Hematopoietic multipotent progenitor cell treated with erythropoietin and hydrocortisone succinate and interleukin-3 and kit ligand, for 8 days (in vitro differentiated cells): ENCODE measurements at regions not wholly inside any gene's neighbourhood (a gene's known extent, or its start where the extent isn't known, plus 50 kb on each side); places are given as distances from the start of the nearest gene placed in this dataset.
"Not testable (repeated sequence)": the region's sequence is repeated elsewhere in the genome, so short reads cannot be mapped to it uniquely, and the experiment has no call there.

ENCODE experiments used
- DNase-seq: peaks from one replicate; pipeline ENCODE4 v3.0.0-alpha.2; 2015

DNA sequence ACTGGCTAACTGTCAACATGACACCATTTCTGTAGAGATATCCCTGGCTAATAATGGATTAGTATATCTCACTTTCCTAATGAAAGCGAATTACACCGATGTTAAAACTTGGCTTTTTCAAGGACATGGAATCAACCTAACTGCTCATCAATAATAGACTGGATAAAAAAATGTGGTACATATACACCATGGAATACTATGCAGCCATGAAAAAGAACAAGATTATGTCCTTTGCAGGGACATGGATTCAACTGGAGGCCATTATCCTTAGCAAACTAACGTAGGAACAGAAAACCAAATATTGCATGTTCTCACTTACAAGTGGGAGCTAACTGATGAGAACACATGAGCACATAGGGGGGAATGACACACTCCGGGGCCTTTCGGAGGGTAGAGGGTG is 62.6 kb downstream of the ZIC1 start:
- no peak for DNase-seq

GRCh38 chr3:147472846-147473245 is 63.7 kb downstream of the ZIC1 start:
- no peak for DNase-seq

GRCh38 chr3:147483145-147483544 is 74.0 kb downstream of the ZIC1 start:
- no peak for DNase-seq

DNA sequence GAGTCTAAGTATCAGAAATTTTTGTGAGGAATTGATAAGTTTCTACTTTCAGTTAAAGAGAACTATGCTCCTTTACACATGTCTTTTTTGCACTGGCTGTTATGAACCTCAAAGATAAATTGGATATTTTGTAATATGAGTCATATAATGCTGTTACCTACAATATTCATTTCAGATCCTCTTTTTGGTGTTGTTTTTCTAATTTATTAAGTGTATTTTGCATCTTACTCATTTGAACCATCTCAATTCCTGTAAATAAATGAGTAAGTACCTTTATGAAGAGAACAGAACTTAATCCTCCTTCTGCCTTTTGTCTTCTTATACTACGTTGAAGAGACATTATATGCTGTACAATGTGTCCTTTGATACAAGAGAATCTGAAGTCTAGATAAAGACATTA is 74.4 kb downstream of the ZIC1 start:
- DNase-seq, result no peak

GRCh38 chr3:147493065-147493464 is 83.9 kb downstream of the ZIC1 start:
- no peak for DNase-seq

GRCh38 chr3:147493666-147494065 is 84.5 kb downstream of the ZIC1 start:
- no peak for DNase-seq

DNA sequence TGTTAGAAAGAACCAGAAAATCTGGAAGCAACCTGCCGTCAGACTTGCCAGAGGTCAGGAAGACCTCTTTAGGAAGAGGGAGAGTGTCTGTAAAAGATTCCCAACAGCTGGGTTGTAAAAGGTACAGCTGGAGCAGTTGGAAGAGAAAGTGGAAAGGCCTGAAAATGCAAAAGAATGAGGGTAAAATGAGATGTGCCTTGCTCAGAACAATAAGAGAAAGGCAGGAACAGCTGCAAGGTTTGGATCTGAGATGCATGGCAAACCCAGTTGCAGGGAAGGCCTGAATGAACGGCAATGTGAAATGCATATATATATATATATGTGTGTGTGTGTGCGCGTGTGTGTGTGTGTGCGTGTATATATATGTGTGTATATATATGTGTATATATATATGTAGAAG is 88.1 kb downstream of the ZIC1 start:
- no peak for DNase-seq

GRCh38 chr3:147507638-147508286 is 98.6 kb downstream of the ZIC1 start:
- no peak for DNase-seq

DNA sequence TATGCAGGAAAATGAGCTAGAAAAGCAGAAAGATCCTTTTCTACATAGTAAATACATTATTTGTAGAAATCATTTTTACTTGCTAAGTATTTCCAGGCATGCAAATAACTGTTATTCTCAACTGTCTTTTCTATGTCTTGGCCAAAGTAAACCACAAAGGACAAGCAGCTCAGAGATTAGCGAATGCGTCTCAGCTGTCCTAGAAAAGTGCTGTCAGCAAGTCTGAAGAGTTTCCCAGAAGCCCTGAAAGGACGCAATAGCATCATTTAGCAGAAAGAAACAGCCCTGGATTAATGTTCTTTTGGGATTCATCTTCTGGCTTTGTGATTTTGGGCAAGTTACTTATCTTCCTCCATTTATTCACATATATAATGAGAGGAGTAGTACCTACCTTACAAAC is 100.3 kb downstream of the ZIC1 start:
- DNase-seq, result no peak

DNA sequence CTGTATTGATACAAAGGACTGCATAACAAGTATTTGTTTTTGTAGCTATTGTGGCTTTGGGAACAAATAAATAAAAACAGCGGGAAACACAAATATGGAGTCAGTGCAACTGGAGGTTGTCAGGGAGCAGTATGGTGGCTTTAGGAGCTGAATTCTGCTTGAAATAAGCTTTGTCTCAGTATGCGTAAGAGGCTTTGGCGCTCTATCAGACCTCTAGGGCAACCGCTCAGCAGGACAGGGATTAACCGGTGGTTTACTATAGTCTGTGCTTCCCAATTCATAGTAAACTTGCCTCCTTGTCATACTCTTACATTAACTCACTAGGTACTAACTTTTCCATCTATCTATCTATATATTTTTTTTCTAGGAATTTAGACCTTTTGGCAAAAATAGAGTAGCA is 104.6 kb downstream of the ZIC1 start:
- no peak for DNase-seq

DNA sequence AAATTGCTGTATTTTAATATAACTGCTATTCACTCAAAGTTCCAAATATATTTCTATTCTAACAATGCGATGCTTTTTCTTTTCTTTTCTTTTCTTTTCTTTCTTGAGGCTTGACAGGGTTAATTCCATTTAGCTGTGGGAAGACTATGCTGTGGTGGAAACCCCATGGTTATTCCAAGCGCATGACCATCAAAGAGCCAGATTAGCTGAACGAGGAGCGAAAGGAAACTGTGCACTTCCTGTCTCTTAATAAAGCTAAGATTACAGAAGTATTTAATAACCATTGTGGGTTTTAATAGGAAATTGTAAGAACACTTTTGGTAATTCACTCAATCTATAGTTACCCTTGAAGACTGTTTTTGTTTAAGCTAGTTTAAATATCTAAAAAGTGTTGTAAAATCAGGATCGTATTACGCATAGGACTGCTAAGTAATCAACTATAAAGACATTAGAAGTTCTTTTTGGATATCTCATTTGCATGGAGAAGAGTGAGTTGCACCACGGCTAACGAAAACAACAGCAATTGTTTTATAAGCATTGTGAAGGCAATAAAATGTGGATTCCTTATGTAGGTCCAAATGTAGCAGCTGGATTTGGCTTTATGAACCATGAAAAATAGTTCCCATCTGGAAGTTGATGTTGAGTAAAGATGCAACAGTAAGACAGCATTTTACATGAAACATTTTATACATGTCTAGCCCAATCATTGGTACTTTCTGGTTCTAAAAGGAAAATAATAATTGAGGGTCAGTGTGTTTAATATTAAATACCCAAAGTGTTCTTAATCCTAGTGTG is 105.4 kb downstream of the ZIC1 start:
- DNase-seq, result no peak

DNA sequence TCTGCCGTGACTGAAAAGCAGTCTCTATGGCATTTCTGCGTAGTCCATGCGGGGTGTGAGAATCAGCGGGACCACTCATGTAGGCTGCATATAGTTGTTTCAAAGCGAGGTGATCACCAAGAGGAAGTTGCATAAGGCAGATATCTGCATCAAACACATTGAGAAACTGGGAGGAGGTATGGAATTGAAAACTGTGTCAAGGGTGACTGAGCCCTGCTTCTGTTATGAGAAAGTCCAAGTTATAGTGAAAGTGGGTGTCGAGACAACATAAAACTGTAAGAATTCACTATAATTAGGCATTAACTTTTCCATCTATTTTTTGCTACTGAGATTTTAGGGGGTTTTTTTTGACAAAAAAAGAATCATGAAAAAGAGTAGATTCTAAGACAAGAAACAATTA is 109.3 kb downstream of the ZIC1 start:
- DNase-seq, result no peak

DNA sequence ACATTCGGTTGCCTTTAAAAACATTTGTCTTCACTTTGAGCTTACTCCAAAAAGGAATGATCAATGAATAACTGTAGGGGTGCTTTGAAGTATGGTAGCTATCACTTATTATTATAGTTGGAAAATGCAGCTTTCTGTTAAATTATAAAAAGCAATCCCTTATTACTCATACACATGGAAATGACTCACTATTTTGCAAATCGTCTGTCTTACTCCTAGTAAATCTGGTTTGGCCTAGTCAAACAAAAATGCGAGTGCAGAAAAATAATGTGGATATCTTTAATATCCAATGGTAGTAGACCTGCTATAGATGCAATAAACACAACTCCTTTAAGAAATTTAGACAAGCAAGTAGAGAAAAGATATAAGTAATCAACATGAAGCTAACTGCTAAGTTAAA is 112.5 kb downstream of the ZIC1 start:
- no peak for DNase-seq

DNA sequence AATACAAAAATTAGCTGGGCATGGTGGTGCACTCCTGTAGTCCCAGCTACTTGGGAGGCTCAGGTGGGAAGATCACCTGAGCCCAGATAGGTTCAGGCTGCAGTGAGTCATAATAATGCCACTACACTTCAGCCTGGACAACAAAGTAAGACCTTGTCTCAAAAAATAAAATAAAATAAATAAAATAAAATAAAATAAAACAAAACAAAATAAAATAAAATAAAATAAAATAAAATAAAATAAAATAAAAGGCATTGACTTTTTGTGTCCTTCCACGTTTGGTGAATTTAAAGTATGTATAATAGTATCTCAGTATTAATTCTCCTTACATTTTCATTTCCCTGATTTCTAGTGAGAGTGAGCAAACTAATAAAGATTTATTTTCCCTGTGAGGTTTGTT is 113.6 kb downstream of the ZIC1 start:
- DNase-seq, result not testable (repeated sequence)

GRCh38 chr3:147529551-147529950 is 120.4 kb downstream of the ZIC1 start:
- no peak for DNase-seq

DNA sequence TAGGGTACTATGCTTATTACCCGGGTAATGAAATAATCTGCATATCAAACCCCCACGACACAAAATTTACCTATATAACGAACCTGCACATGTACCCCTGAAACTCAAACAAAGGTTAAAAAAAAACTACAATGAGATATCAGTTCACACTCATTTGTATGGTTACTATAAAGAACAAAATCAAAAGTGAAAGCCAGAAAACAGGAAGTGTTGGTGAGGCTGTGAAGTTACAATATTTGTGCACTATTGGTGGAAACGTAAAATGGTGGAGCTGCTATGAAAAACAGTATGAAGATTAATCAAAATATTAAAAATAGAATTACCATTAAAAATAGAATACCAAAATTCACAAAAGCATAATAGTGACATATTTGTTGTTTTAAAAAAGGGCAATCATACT is 128.9 kb downstream of the ZIC1 start:
- DNase-seq, result no peak

- no peak for DNase-seq
These were observed 131.8 kb downstream of the ZIC1 start for GRCh38 chr3:147540921-147541320.

DNA sequence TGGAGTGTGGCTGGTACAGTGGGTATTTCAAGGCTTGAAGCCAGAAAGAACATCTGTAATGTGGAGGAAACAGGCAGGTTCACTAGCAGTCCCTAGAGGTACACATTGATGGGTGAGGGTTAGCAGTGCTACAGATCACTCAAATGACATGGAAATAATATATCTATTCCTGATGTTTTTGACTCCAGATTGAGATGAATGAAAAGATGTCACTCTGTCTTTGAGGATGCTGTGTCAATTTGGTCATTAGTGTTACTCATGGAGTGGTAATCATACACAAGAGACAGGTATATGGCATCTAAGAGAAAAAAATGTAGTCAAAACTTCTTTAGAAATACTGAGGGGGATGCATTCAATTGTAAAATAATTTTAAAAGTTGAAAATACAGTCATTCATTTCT is 135.1 kb downstream of the ZIC1 start:
- no peak for DNase-seq

DNA sequence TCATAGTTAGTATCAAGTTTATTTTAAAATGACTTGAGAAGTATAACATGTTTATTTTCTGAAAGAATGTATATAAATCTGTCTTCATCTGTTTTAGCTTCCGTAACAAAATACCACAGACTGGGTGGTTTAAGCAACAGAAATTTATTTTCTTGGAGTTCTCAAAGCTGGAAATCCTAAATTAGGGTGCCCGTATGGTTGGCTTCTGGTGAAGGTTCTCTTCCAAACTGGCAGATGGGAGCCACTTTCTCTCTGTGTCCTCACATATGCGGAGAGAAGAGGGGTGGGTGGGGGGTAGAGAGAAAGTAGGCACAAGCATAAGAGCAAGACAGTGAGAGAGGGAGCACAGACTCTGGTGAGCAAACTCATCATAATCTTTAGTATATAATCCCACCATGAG is 142.3 kb downstream of the ZIC1 start:
- no peak for DNase-seq

- DNase-seq, result no peak
These were observed 145.2 kb downstream of the ZIC1 start for GRCh38 chr3:147554332-147554731.

GRCh38 chr3:147572970-147573340 is 163.8 kb downstream of the ZIC1 start:
- DNase-seq, result no peak

DNA sequence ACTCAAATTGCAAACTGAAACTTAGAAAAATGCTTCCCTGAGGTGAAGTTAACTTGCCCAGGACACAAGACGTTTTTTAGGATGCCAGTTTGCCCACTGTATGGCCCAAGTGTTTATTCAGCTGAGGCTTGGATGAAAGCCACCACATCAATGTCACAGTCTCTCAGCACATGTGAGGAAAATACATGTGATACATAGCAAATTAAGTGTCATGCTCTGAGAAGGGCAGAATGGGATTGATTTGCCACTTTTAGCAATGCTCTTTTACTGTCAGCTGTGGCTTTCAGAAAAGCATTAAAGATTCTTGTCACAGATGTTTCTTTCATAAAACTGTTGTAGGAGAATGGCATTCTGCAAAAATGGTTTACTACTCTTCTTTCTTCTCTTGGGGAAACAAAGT is 165.5 kb downstream of the ZIC1 start:
- no peak for DNase-seq

DNA sequence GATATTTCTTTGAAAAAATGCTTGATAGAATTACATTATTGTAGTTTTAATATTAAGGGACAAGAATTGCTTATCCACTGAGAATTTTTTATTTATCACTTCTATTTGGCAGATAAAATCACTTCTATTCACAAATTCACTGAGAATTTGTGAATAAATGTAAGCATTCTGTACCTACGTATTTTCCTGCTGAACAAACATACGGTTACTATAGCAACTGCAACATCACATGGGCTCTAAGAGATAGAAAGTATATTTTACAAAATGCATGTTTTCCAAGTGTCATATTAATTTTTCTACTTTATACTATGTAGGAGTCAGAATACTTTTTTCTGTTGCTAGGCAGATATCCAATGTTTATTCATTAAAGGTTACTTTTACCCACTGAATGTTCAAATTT is 166.2 kb downstream of the ZIC1 start:
- no peak for DNase-seq

DNA sequence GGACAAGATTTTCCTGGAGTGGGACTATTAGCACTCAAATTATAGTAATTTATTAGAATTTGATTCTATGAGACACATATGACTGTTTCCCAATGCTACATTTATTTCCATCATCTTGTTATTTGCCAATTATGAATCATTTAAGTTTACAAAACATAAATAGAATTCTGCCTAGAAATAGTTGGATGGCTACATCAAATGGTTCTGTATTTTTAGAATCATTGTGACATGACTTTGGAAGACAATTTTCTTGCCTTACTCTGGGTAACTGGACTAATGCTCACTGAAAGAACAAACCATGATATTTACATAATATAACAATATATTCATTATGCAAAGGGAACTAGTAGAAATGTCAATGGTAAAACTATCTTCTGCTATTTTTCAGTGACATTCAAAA is 173.5 kb downstream of the ZIC1 start:
- no peak for DNase-seq

- DNase-seq, result no peak
These were observed 179.9 kb downstream of the ZIC1 start for GRCh38 chr3:147589016-147589415.
